ENCODE measurements at regions not wholly inside any gene's neighbourhood (a gene's known extent, or its start where the extent isn't known, plus 50 kb on each side); places are given as distances from the start of the nearest gene placed in this dataset.
A peak's percentile ranks its signal among the peaks of the same experiment; 100 is the strongest.

DNA sequence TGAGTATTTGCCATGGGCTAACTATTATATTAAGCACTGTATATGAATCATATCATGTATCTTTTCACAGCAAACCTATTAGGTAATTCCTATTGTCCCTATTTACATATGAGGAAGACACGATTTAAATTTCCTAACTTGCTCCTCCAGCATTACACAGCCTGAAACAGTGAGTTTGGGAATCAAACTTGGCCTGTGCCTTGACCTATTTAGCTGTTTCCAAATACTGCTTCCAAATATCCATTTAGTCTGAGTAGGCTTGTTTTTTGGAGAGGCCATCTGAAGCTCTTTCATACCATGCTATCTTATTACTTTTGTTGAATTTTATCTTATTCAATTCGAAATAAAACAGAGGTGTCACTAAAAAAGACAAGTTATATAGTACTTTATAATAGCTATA is 447.3 kb upstream of the MPDZ start:
- no peak for DNase-seq (ENCODE audit: low read depth in 2 of 2)
- H2AFZ ChIP-seq (ENCODE audit: low read length), result no peak overlapping the region
- TF ChIP-seq EZH2 (IDR thresholded peaks at IDR 0.05; ENCODE audit: low read length, missing control alignments), result no peak
- TF ChIP-seq, protein P1, sequence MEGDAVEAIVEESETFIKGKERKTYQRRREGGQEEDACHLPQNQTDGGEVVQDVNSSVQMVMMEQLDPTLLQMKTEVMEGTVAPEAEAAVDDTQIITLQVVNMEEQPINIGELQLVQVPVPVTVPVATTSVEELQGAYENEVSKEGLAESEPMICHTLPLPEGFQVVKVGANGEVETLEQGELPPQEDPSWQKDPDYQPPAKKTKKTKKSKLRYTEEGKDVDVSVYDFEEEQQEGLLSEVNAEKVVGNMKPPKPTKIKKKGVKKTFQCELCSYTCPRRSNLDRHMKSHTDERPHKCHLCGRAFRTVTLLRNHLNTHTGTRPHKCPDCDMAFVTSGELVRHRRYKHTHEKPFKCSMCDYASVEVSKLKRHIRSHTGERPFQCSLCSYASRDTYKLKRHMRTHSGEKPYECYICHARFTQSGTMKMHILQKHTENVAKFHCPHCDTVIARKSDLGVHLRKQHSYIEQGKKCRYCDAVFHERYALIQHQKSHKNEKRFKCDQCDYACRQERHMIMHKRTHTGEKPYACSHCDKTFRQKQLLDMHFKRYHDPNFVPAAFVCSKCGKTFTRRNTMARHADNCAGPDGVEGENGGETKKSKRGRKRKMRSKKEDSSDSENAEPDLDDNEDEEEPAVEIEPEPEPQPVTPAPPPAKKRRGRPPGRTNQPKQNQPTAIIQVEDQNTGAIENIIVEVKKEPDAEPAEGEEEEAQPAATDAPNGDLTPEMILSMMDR (conservative IDR thresholded peaks at IDR 0.05 in 1 of 2, IDR thresholded peaks at IDR 0.05 in 1 of 2; ENCODE audit: low read depth in 1 of 2, low read length in 2 of 2), result no peak
- no peak overlapping the region for H3K27ac ChIP-seq (ENCODE audit: insufficient read depth, low read length)
- no peaks in the 10 kb centered on the region for H3K9me3 ChIP-seq (ENCODE audit: control insufficient read depth, insufficient read depth, low read depth, low read length)
- H3K36me3 ChIP-seq (ENCODE audit: control insufficient read depth, insufficient read depth, low read length), result no peaks in the 10 kb centered on the region
- H3K4me2 ChIP-seq (ENCODE audit: extremely low read depth, insufficient read depth, low read length), result no peak overlapping the region
- H3K4me3 ChIP-seq (replicated peaks in 1 of 4; ENCODE audit: control extremely low read depth in 1 of 4, insufficient read depth in 1 of 4, low read depth in 3 of 4, low read length in 4 of 4), result no peak overlapping the region
- H3K9ac ChIP-seq (ENCODE audit: insufficient read depth, low read length), result no peak overlapping the region
- no peaks in the 10 kb centered on the region for H3K27me3 ChIP-seq (ENCODE audit: control insufficient read depth, insufficient read depth, low read length)
- H3K79me2 ChIP-seq (ENCODE audit: control insufficient read depth, insufficient read depth, low read length), result no peaks in the 10 kb centered on the region
- H4K20me1 ChIP-seq (ENCODE audit: control insufficient read depth, extremely low read depth, insufficient read depth, low read length), result no peaks in the 10 kb centered on the region
- H3K4me1 ChIP-seq (ENCODE audit: control insufficient read depth, extremely low read depth, insufficient read depth, low read length), result no peaks in the 10 kb centered on the region

DNA sequence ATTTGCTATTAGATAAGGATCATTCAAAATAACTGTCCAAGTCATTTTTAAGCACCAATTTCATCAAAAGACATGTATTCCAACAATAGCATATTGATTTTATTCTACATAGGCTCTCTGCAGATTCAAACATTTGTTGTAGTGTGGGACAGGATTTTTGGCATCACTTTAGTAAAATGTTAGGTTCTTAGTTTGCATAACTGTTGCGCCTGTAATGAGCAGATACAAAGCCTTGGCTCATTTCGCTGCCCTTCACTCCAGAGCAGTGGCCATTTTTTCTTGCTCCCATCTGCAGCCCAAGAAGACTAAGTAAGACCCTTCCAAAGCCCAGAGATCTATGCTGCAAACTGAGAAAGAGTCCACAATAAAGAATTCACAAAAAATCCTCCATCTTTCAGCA is 446.0 kb upstream of the MPDZ start:
- Histone ChIP-seq H3K27ac (ENCODE audit: insufficient read depth, low read length) (no peak overlapping the region), H3K4me2 (ENCODE audit: extremely low read depth, insufficient read depth, low read length) (no peak overlapping the region), H3K4me3 (replicated peaks in 1 of 4; ENCODE audit: control extremely low read depth in 1 of 4, insufficient read depth in 1 of 4, low read depth in 3 of 4, low read length in 4 of 4) (no peak overlapping the region), H3K4me1 (ENCODE audit: control insufficient read depth, extremely low read depth, insufficient read depth, low read length) (no peaks in the 10 kb centered on the region), H2AFZ (ENCODE audit: low read length) (no peak overlapping the region), H3K36me3 (ENCODE audit: control insufficient read depth, insufficient read depth, low read length) (no peaks in the 10 kb centered on the region), H3K27me3 (ENCODE audit: control insufficient read depth, insufficient read depth, low read length) (no peaks in the 10 kb centered on the region), H3K9me3 (ENCODE audit: control insufficient read depth, insufficient read depth, low read depth, low read length) (no peaks in the 10 kb centered on the region), H4K20me1 (ENCODE audit: control insufficient read depth, extremely low read depth, insufficient read depth, low read length) (no peaks in the 10 kb centered on the region), H3K79me2 (ENCODE audit: control insufficient read depth, insufficient read depth, low read length) (no peaks in the 10 kb centered on the region), H3K9ac (ENCODE audit: insufficient read depth, low read length) (no peak overlapping the region)
- DNase-seq (ENCODE audit: low read depth in 2 of 2), result no peak
- TF ChIP-seq, protein P1 (conservative IDR thresholded peaks at IDR 0.05 in 1 of 2, IDR thresholded peaks at IDR 0.05 in 1 of 2; ENCODE audit: low read depth in 1 of 2, low read length in 2 of 2), result no peak
- TF ChIP-seq EZH2 (IDR thresholded peaks at IDR 0.05; ENCODE audit: low read length, missing control alignments), result no peak

DNA sequence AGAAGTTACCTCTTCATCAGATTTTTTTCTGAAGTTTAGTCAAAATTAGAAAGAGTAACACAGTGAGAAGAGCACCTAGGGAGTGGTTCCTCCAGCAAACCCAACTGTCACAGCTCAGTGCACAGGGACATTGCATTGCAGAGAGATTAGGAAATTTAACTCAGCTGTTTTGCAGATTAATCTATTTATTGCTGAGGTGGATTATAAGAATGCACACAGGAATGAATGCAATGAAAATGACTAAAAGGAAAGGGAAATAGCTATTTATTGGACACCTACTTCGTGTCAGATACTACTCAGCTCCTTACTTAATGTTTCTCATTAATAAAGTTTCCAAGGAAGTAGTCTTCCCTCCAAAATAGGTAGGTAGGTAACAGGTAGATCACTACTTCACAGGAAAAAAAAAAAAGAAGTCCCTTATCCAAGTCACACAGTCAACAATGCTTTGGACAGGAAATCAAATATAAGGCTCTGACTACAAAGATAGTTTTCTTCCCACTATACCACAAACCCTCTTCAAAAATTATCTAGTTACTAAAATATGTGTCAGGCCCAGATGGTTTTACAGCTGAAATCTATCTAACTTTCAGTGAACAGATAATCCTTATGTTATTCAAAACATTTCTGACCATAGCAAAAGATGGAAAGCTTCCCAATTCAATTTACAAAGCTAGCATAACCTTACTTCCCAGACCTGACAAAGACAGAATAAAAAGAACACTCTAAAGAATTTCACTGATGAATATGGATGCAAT is 442.2 kb upstream of the MPDZ start:
- H4K20me1 ChIP-seq (ENCODE audit: control insufficient read depth, extremely low read depth, insufficient read depth, low read length), result no peaks in the 10 kb centered on the region
- H3K9me3 ChIP-seq (ENCODE audit: control insufficient read depth, insufficient read depth, low read depth, low read length), result no peaks in the 10 kb centered on the region
- H3K9ac ChIP-seq (ENCODE audit: insufficient read depth, low read length), result no peak overlapping the region
- H3K27ac ChIP-seq (ENCODE audit: insufficient read depth, low read length), result no peak overlapping the region
- no peak for TF ChIP-seq EZH2 (IDR thresholded peaks at IDR 0.05; ENCODE audit: low read length, missing control alignments)
- TF ChIP-seq, protein P1 (conservative IDR thresholded peaks at IDR 0.05 in 1 of 2, IDR thresholded peaks at IDR 0.05 in 1 of 2; ENCODE audit: low read depth in 1 of 2, low read length in 2 of 2), result no peak
- no peak overlapping the region for H2AFZ ChIP-seq (ENCODE audit: low read length)
- H3K36me3 ChIP-seq (ENCODE audit: control insufficient read depth, insufficient read depth, low read length), result no peaks in the 10 kb centered on the region
- no peaks in the 10 kb centered on the region for H3K27me3 ChIP-seq (ENCODE audit: control insufficient read depth, insufficient read depth, low read length)
- no peak overlapping the region for H3K4me3 ChIP-seq (replicated peaks in 1 of 4; ENCODE audit: control extremely low read depth in 1 of 4, insufficient read depth in 1 of 4, low read depth in 3 of 4, low read length in 4 of 4)
- H3K4me2 ChIP-seq (ENCODE audit: extremely low read depth, insufficient read depth, low read length), result no peak overlapping the region
- no peaks in the 10 kb centered on the region for H3K79me2 ChIP-seq (ENCODE audit: control insufficient read depth, insufficient read depth, low read length)
- peak; percentile 51 to 94 for DNase-seq (ENCODE audit: low read depth in 2 of 2)
- H3K4me1 ChIP-seq (ENCODE audit: control insufficient read depth, extremely low read depth, insufficient read depth, low read length), result peaks cover 14% of the 10 kb centered on the region
